H9 (cell line): ENCODE measurements at regions not wholly inside any gene's neighbourhood (a gene's known extent, or its start where the extent isn't known, plus 50 kb on each side); places are given as distances from the start of the nearest gene placed in this dataset.

ENCODE experiments used
- DNase-seq: peaks from one replicate; pipeline ENCODE4 v3.0.0-alpha.2; 2017
- H2AFZ ChIP-seq: one replicate; pipeline ENCODE4 v1.6.1; 2013; ENCODE audit warnings: mild to moderate bottlenecking, low read length, control low read depth, moderate library complexity
- H2AK5ac ChIP-seq: 2 replicates; pipeline ENCODE4 v1.6.1; 2013; ENCODE audit warnings: low read length, control low read depth, mixed read lengths; ENCODE audit not compliant: insufficient read length
- H2BK120ac ChIP-seq: one replicate; pipeline ENCODE4 v1.6.1; 2013; ENCODE audit warnings: low read depth, mild to moderate bottlenecking, low read length, control low read depth, inconsistent platforms; ENCODE audit not compliant: poor library complexity, severe bottlenecking
- H2BK12ac ChIP-seq: 2 replicates; pipeline ENCODE4 v1.6.1; 2013; ENCODE audit warnings: low read length, control low read depth, mixed read lengths, low read depth; ENCODE audit not compliant: insufficient read length
- H2BK15ac ChIP-seq: 2 replicates; pipeline ENCODE4 v1.6.1; 2013; ENCODE audit warnings: low read depth, low read length, control low read depth
- H2BK20ac ChIP-seq: one replicate; pipeline ENCODE4 v1.6.1; 2013; ENCODE audit warnings: low read depth, mild to moderate bottlenecking, low read length, control low read depth, inconsistent platforms; ENCODE audit not compliant: poor library complexity, severe bottlenecking
- H2BK5ac ChIP-seq: 2 replicates; pipeline ENCODE4 v1.6.1; 2013; ENCODE audit warnings: low read length, control low read depth, mixed read lengths; ENCODE audit not compliant: insufficient read length
- H3K14ac ChIP-seq: 2 replicates; pipeline ENCODE4 v1.6.1; 2013; ENCODE audit warnings: low read length, control low read depth; ENCODE audit not compliant: insufficient read depth
- H3K18ac ChIP-seq: 2 replicates; pipeline ENCODE4 v1.6.1; 2013; ENCODE audit warnings: low read depth, mild to moderate bottlenecking, mixed read lengths, low read length, control low read depth; ENCODE audit not compliant: insufficient read length
- H3K23ac ChIP-seq: 2 replicates; pipeline ENCODE4 v1.6.1; 2013; ENCODE audit warnings: low read length, control low read depth, mixed read lengths, low read depth; ENCODE audit not compliant: insufficient read length
- H3K23me2 ChIP-seq: 2 replicates; pipeline ENCODE4 v1.6.1; 2013; ENCODE audit warnings: low read depth, mild to moderate bottlenecking, mixed read lengths, low read length, control low read depth; ENCODE audit not compliant: insufficient read length, poor library complexity, severe bottlenecking
- H3K27ac ChIP-seq: 2 replicates; pipeline ENCODE4 v1.5.1; 2013; ENCODE audit warnings: low read length, control low read depth, mixed read lengths, low read depth; ENCODE audit not compliant: insufficient read length
- H3K27me3 ChIP-seq: 2 replicates; pipeline ENCODE4 v1.6.1; 2013; ENCODE audit warnings: low read length, control low read depth, inconsistent platforms; ENCODE audit not compliant: insufficient read depth
- H3K4ac ChIP-seq: 2 replicates; pipeline ENCODE4 v1.6.1; 2013; ENCODE audit warnings: low read depth, mild to moderate bottlenecking, control low read depth, inconsistent platforms, low read length, moderate library complexity
- H3K4me1 ChIP-seq: 2 replicates; pipeline ENCODE4 v1.6.1; 2013; ENCODE audit warnings: low read length, control low read depth, inconsistent platforms; ENCODE audit not compliant: insufficient read depth
- H3K4me2 ChIP-seq: 2 replicates; pipeline ENCODE4 v1.6.1; 2013; ENCODE audit warnings: low read length, control low read depth, mixed read lengths; ENCODE audit not compliant: insufficient read length, insufficient read depth
- H3K56ac ChIP-seq: 2 replicates; pipeline ENCODE4 v1.6.1; 2013; ENCODE audit warnings: low read depth, mild to moderate bottlenecking, mixed read lengths, low read length, control low read depth; ENCODE audit not compliant: insufficient read length
- H3K79me1 ChIP-seq: 2 replicates; pipeline ENCODE4 v1.6.1; 2013; ENCODE audit warnings: low read depth, mild to moderate bottlenecking, moderate library complexity, low read length, control low read depth, inconsistent platforms; ENCODE audit not compliant: insufficient read depth, poor library complexity, severe bottlenecking
- H3K79me2 ChIP-seq: 2 replicates; pipeline ENCODE4 v1.6.1; 2013; ENCODE audit warnings: low read length, control low read depth, inconsistent platforms; ENCODE audit not compliant: insufficient read depth
- H3K9ac ChIP-seq: 2 replicates; pipeline ENCODE4 v1.6.1; 2013; ENCODE audit warnings: low read length, control low read depth, mixed read lengths; ENCODE audit not compliant: insufficient read length; ENCODE audit errors: extremely low read depth
- H3K9me3 ChIP-seq: one replicate; pipeline ENCODE4 v1.6.1; 2013; ENCODE audit warnings: low read depth, low read length, inconsistent platforms; ENCODE audit not compliant: control insufficient read depth
- H3T11ph ChIP-seq: one replicate; pipeline ENCODE4 v1.6.1; 2013; ENCODE audit warnings: mild to moderate bottlenecking, low read length, control low read depth, inconsistent platforms
- H4K20me1 ChIP-seq: one replicate; pipeline ENCODE4 v1.6.1; 2013; ENCODE audit not compliant: control insufficient read depth, insufficient read length, insufficient read depth
- H4K5ac ChIP-seq: 2 replicates; pipeline ENCODE4 v1.6.1; 2013; ENCODE audit warnings: low read depth, mild to moderate bottlenecking, mixed read lengths, low read length, control low read depth; ENCODE audit not compliant: insufficient read length
- H4K8ac ChIP-seq: replicated peaks from 2 replicates; pipeline ENCODE4 v1.6.1; 2013; ENCODE audit warnings: low read length, control low read depth, mixed read lengths, low read depth; ENCODE audit not compliant: insufficient read length
- H4K91ac ChIP-seq: 2 replicates; pipeline ENCODE4 v1.6.1; 2013; ENCODE audit warnings: low read depth, mild to moderate bottlenecking, moderate library complexity, mixed read lengths, low read length, control low read depth; ENCODE audit not compliant: insufficient read length
- H3K27ac Mint-ChIP-seq, 3 experiments: 2 replicates in 2 of 3; 3 replicates in 1 of 3; pipeline ENCODE4 v1.8.0; 2020 to 2021; ENCODE audit warnings: mixed read lengths in 3 of 3, mild to moderate bottlenecking in 1 of 3, moderate library complexity in 1 of 3
- H3K27me3 Mint-ChIP-seq: 2 replicates; pipeline ENCODE4 v1.8.0; 2021; ENCODE audit warnings: low read depth, mild to moderate bottlenecking, moderate library complexity, mixed read lengths
- H3K36me3 Mint-ChIP-seq, 3 experiments: 2 replicates in 2 of 3; 3 replicates in 1 of 3; pipeline ENCODE4 v1.8.0; 2020 to 2021; ENCODE audit warnings: low read depth in 3 of 3, mixed read lengths in 3 of 3; ENCODE audit not compliant: insufficient read depth in 1 of 3
- H3K4me1 Mint-ChIP-seq, 2 experiments: 2 replicates each; pipeline ENCODE4 v1.8.0; 2020; ENCODE audit warnings: mixed read lengths in 2 of 2
- H3K4me3 Mint-ChIP-seq, 2 experiments: 2 replicates in 1 of 2; 3 replicates in 1 of 2; pipeline ENCODE4 v1.8.0; 2020 to 2021; ENCODE audit warnings: mild to moderate bottlenecking in 2 of 2, mixed read lengths in 2 of 2, moderate library complexity in 1 of 2
- H3K9me3 Mint-ChIP-seq, 2 experiments: 2 replicates in 1 of 2; 3 replicates in 1 of 2; pipeline ENCODE4 v1.8.0; 2020; ENCODE audit warnings: mild to moderate bottlenecking in 2 of 2, mixed read lengths in 2 of 2, moderate library complexity in 1 of 2
- WGBS: extraction: QIAGEN DNeasy Blood & Tissue Kit; methylation state at CpG from one replicate; pipeline ENCODE4 v1.1.7; 2013; ENCODE audit warnings: missing lambda C conversion rate, low lambda C conversion rate, mixed read lengths; ENCODE audit not compliant: insufficient read length; ENCODE audit errors: extremely low coverage; 5-methylcytosine and 5-hydroxymethylcytosine counted together
- TF ChIP-seq, protein P1 (sequence below): fragments of 200-600 bp; sonication (generic); conservative IDR thresholded peaks from 3 replicates; pipeline ENCODE4 v1.8.0; 2021; ENCODE audit warnings: antibody characterized with exemption, mild to moderate bottlenecking

GRCh38 chr9:129287619-129288305 lies 109.7 kb upstream of the IER5L start:
- DNase-seq, result no peak
- no peak overlapping the region for H3K4ac ChIP-seq
- no peak overlapping the region for H2BK20ac ChIP-seq
- no peaks in the 10 kb centered on the region for H4K20me1 ChIP-seq
- H3K27me3 ChIP-seq, result no peaks in the 10 kb centered on the region
- H3K23ac ChIP-seq, result no peak overlapping the region
- H3K4me1 ChIP-seq, result no peaks in the 10 kb centered on the region
- H3K4me3 Mint-ChIP-seq, result no peak overlapping the region
- H3T11ph ChIP-seq, result no peak overlapping the region
- no peak overlapping the region for H2BK12ac ChIP-seq
- no peak overlapping the region for H4K91ac ChIP-seq
- no peak overlapping the region for H3K18ac ChIP-seq
- H2BK120ac ChIP-seq, result no peak overlapping the region
- H3K9me3 Mint-ChIP-seq, result no peaks in the 10 kb centered on the region; a peak in 1 of 5 replicates
- no peak overlapping the region for H3K27ac ChIP-seq
- H3K79me1 ChIP-seq, result no peaks in the 10 kb centered on the region
- H2AK5ac ChIP-seq, result no peak overlapping the region
- no CpG with 5 or more reads among the region's 24 CpGs for WGBS
- no peak overlapping the region for H3K56ac ChIP-seq
- no peaks in the 10 kb centered on the region for H3K79me2 ChIP-seq
- H3K9ac ChIP-seq, result no peak overlapping the region
- peaks cover 2% of the 10 kb centered on the region; the same call in 1 of the 2 replicates for H3K27me3 Mint-ChIP-seq
- H4K8ac ChIP-seq, result no peak overlapping the region
- no peaks in the 10 kb centered on the region for H3K23me2 ChIP-seq
- no peak overlapping the region for H2AFZ ChIP-seq
- H3K14ac ChIP-seq, result no peak overlapping the region
- no peak overlapping the region for H4K5ac ChIP-seq
- no peak overlapping the region for H2BK15ac ChIP-seq
- peaks cover 21 to 47% of the 10 kb centered on the region in 2 experiments for H3K4me1 Mint-ChIP-seq
- H3K9me3 ChIP-seq, result no peaks in the 10 kb centered on the region
- H2BK5ac ChIP-seq, result no peak overlapping the region
- TF ChIP-seq, protein P1, sequence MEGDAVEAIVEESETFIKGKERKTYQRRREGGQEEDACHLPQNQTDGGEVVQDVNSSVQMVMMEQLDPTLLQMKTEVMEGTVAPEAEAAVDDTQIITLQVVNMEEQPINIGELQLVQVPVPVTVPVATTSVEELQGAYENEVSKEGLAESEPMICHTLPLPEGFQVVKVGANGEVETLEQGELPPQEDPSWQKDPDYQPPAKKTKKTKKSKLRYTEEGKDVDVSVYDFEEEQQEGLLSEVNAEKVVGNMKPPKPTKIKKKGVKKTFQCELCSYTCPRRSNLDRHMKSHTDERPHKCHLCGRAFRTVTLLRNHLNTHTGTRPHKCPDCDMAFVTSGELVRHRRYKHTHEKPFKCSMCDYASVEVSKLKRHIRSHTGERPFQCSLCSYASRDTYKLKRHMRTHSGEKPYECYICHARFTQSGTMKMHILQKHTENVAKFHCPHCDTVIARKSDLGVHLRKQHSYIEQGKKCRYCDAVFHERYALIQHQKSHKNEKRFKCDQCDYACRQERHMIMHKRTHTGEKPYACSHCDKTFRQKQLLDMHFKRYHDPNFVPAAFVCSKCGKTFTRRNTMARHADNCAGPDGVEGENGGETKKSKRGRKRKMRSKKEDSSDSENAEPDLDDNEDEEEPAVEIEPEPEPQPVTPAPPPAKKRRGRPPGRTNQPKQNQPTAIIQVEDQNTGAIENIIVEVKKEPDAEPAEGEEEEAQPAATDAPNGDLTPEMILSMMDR, result no peak
- H3K4me2 ChIP-seq, result no peak overlapping the region
- H3K27ac Mint-ChIP-seq, result peak overlapping the region in 1 of 3 experiments; percentile 42; a peak in 1 of 7 replicates
- no peaks in the 10 kb centered on the region; a peak in 1 of 7 replicates for H3K36me3 Mint-ChIP-seq
